ENCODE measurements at regions not wholly inside any gene's neighbourhood (a gene's known extent, or its start where the extent isn't known, plus 50 kb on each side); places are given as distances from the start of the nearest gene placed in this dataset.

- H2AFZ ChIP-seq (ENCODE audit: low read depth, low read length, severe bottlenecking), result no peak overlapping the region
- TF ChIP-seq EZH2phosphoT487 (conservative IDR thresholded peaks at IDR 0.05; ENCODE audit: low read length) (no peak), CTCF (IDR thresholded peaks at IDR 0.05; ENCODE audit: insufficient read depth, low read length, poor library complexity, severe bottlenecking) (no peak)
- H3K36me3 ChIP-seq (ENCODE audit: low read length), result 0 out of 2 replicates have a peak, but pooled peaks cover 3% of the 10 kb centered on the region
- no peak overlapping the region for H3K4me3 ChIP-seq (ENCODE audit: insufficient read depth, low read length, poor library complexity, severe bottlenecking)
- no peaks in the 10 kb centered on the region for H3K9me3 ChIP-seq (ENCODE audit: insufficient read depth, low read length)
- no peak overlapping the region for H3K27ac ChIP-seq (ENCODE audit: low read depth, low read length)
- no peak overlapping the region for H3K9ac ChIP-seq (ENCODE audit: low read length)
- H3K9me2 ChIP-seq (replicated peaks; ENCODE audit: insufficient read depth, low read length), result no peaks in the 10 kb centered on the region
- H3K79me2 ChIP-seq (ENCODE audit: insufficient read depth, low read length), result no peaks in the 10 kb centered on the region
- H3F3A ChIP-seq (ENCODE audit: insufficient read depth), result no peaks in the 10 kb centered on the region
- no peaks in the 10 kb centered on the region for H3K27me3 ChIP-seq (ENCODE audit: low read length)
- H3K4me2 ChIP-seq (ENCODE audit: low read depth, low read length, poor library complexity, severe bottlenecking), result no peak overlapping the region
- no peaks in the 10 kb centered on the region for H4K20me1 ChIP-seq (ENCODE audit: low read depth, low read length)
Observed at GRCh38 chr3:29083081-29083480, 197.8 kb upstream of the RBMS3 start.

GRCh38 chr3:29083676-29084075 is 197.2 kb upstream of the RBMS3 start:
- Histone ChIP-seq H3K9me3 (ENCODE audit: insufficient read depth, low read length) (no peaks in the 10 kb centered on the region), H4K20me1 (ENCODE audit: low read depth, low read length) (no peaks in the 10 kb centered on the region), H2AFZ (ENCODE audit: low read depth, low read length, severe bottlenecking) (no peak overlapping the region), H3K4me3 (ENCODE audit: insufficient read depth, low read length, poor library complexity, severe bottlenecking) (no peak overlapping the region), H3K27me3 (ENCODE audit: low read length) (no peaks in the 10 kb centered on the region), H3K9me2 (replicated peaks; ENCODE audit: insufficient read depth, low read length) (no peaks in the 10 kb centered on the region), H3F3A (ENCODE audit: insufficient read depth) (no peaks in the 10 kb centered on the region), H3K4me2 (ENCODE audit: low read depth, low read length, poor library complexity, severe bottlenecking) (no peak overlapping the region), H3K9ac (ENCODE audit: low read length) (no peak overlapping the region), H3K36me3 (ENCODE audit: low read length) (0 out of 2 replicates have a peak, but pooled peaks cover 3% of the 10 kb centered on the region), H3K27ac (ENCODE audit: low read depth, low read length) (no peak overlapping the region), H3K79me2 (ENCODE audit: insufficient read depth, low read length) (no peaks in the 10 kb centered on the region)
- TF ChIP-seq EZH2phosphoT487 (conservative IDR thresholded peaks at IDR 0.05; ENCODE audit: low read length), result no peak
- no peak for TF ChIP-seq CTCF (IDR thresholded peaks at IDR 0.05; ENCODE audit: insufficient read depth, low read length, poor library complexity, severe bottlenecking)

- H2AFZ ChIP-seq (ENCODE audit: low read depth, low read length, severe bottlenecking), result no peak overlapping the region
- 0 out of 2 replicates have a peak, but pooled peaks cover 3% of the 10 kb centered on the region for H3K36me3 ChIP-seq (ENCODE audit: low read length)
- no peak overlapping the region for H3K9ac ChIP-seq (ENCODE audit: low read length)
- TF ChIP-seq CTCF (IDR thresholded peaks at IDR 0.05; ENCODE audit: insufficient read depth, low read length, poor library complexity, severe bottlenecking) (no peak), EZH2phosphoT487 (conservative IDR thresholded peaks at IDR 0.05; ENCODE audit: low read length) (no peak)
- H4K20me1 ChIP-seq (ENCODE audit: low read depth, low read length), result no peaks in the 10 kb centered on the region
- no peaks in the 10 kb centered on the region for H3K27me3 ChIP-seq (ENCODE audit: low read length)
- no peak overlapping the region for H3K27ac ChIP-seq (ENCODE audit: low read depth, low read length)
- H3K4me2 ChIP-seq (ENCODE audit: low read depth, low read length, poor library complexity, severe bottlenecking), result no peak overlapping the region
- H3K4me3 ChIP-seq (ENCODE audit: insufficient read depth, low read length, poor library complexity, severe bottlenecking), result no peak overlapping the region
- no peaks in the 10 kb centered on the region for H3K9me3 ChIP-seq (ENCODE audit: insufficient read depth, low read length)
- H3K9me2 ChIP-seq (replicated peaks; ENCODE audit: insufficient read depth, low read length), result no peaks in the 10 kb centered on the region
- no peaks in the 10 kb centered on the region for H3F3A ChIP-seq (ENCODE audit: insufficient read depth)
- no peaks in the 10 kb centered on the region for H3K79me2 ChIP-seq (ENCODE audit: insufficient read depth, low read length)
Observed at GRCh38 chr3:29088579-29088978, 192.3 kb upstream of the RBMS3 start.
